GM13977 (cell line): ENCODE measurements at regions not wholly inside any gene's neighbourhood (a gene's known extent, or its start where the extent isn't known, plus 50 kb on each side); places are given as distances from the start of the nearest gene placed in this dataset.

Experiments used
- DNase-seq: peaks from one replicate; pipeline ENCODE4 v3.0.0; 2012; ENCODE audit warnings: low spot score
- CTCF ChIP-seq: IDR thresholded peaks from 2 replicates; pipeline ENCODE4 v1.5.1; 2012; ENCODE audit warnings: mild to moderate bottlenecking, control low read depth; ENCODE audit not compliant: insufficient read depth; ENCODE audit errors: extremely low read depth, missing control alignments
- in situ Hi-C: fragments of 300-500 bp; cut with MboI; formaldehyde crosslinking; loops from one replicate; pipeline ENCODE4 v1.12.0; 2022; ENCODE audit warnings: low sequenced_read_pairs, low pct_unique_long_range_greater_than_20kb, mixed read lengths, inconsistent platforms; ENCODE audit not compliant: unreplicated experiment

- in situ Hi-C loops = no loop called here
- DNase-seq = no peak
- TF ChIP-seq CTCF = no peak
Measured at GRCh38 chr5:58265246-58265930, 194.5 kb downstream of the PLK2 start.

GRCh38 chr5:58264276-58264675, 195.6 kb downstream of the PLK2 start:
- in situ Hi-C loops = no loop called here
- TF ChIP-seq CTCF = no peak
- no peak for DNase-seq

- in situ Hi-C loops = no loop called here
- DNase-seq = no peak
- no peak for TF ChIP-seq CTCF
Measured at GRCh38 chr5:58263296-58263695, 196.6 kb downstream of the PLK2 start.

- in situ Hi-C loops = no loop called here
- DNase-seq = no peak
- TF ChIP-seq CTCF = no peak
Measured at GRCh38 chr5:58262226-58262625, 197.7 kb downstream of the PLK2 start.

GRCh38 chr5:58261605-58262004, 198.3 kb downstream of the PLK2 start:
- no peak for DNase-seq
- in situ Hi-C loops = no loop called here
- TF ChIP-seq CTCF = no peak

- no peak for DNase-seq
- no peak for TF ChIP-seq CTCF
- in situ Hi-C loops = no loop called here
Measured at GRCh38 chr5:58260243-58260642, 199.6 kb downstream of the PLK2 start.
